Smooth muscle cell (in vitro differentiated cells): ENCODE measurements at regions not wholly inside any gene's neighbourhood (a gene's known extent, or its start where the extent isn't known, plus 50 kb on each side); places are given as distances from the start of the nearest gene placed in this dataset.

Source experiments
- DNase-seq: peaks from one replicate; lab custom pipeline; 2025; ENCODE audit not compliant: unreplicated experiment; lab: John Stamatoyannopoulos, UW
- H2AFZ ChIP-seq: fragments of 200-600 bp; sonication (generic); 2 replicates; pipeline ENCODE4 v1.6.0; 2016; ENCODE audit warnings: antibody characterized with exemption, low read depth, mild to moderate bottlenecking
- H3F3A ChIP-seq: fragments of 200-600 bp; sonication (generic); 2 replicates; pipeline ENCODE4 v1.6.0; 2017; ENCODE audit warnings: antibody characterized with exemption, low read depth
- H3K27ac ChIP-seq: fragments of 200-600 bp; sonication (generic); 2 replicates; pipeline ENCODE4 v1.5.1; 2016; ENCODE audit warnings: low read depth, mild to moderate bottlenecking
- H3K27me3 ChIP-seq: fragments of 200-600 bp; sonication (generic); 2 replicates; pipeline ENCODE4 v1.6.1; 2016; ENCODE audit warnings: low read depth, mild to moderate bottlenecking
- H3K36me3 ChIP-seq: fragments of 200-600 bp; sonication (generic); 2 replicates; pipeline ENCODE4 v1.5.1; 2016; ENCODE audit warnings: low read depth
- H3K4me1 ChIP-seq: fragments of 200-600 bp; sonication (generic); 2 replicates; pipeline ENCODE4 v1.5.1; 2016; ENCODE audit warnings: low read depth
- H3K4me2 ChIP-seq: fragments of 200-600 bp; sonication (generic); 2 replicates; pipeline ENCODE4 v1.6.0; 2016; ENCODE audit warnings: mild to moderate bottlenecking
- H3K4me3 ChIP-seq: fragments of 200-600 bp; sonication (generic); 2 replicates; pipeline ENCODE4 v1.5.1; 2016; ENCODE audit warnings: mild to moderate bottlenecking
- H3K79me2 ChIP-seq: fragments of 200-600 bp; sonication (generic); 2 replicates; pipeline ENCODE4 v1.6.0; 2016; ENCODE audit warnings: low read depth, mild to moderate bottlenecking
- H3K9ac ChIP-seq: fragments of 200-600 bp; sonication (generic); 2 replicates; pipeline ENCODE4 v1.6.0; 2016; ENCODE audit warnings: low read depth
- H3K9me3 ChIP-seq: fragments of 200-600 bp; sonication (generic); replicated peaks from 2 replicates; pipeline ENCODE4 v1.5.1; 2016; ENCODE audit warnings: low read depth
- H4K20me1 ChIP-seq: fragments of 200-600 bp; sonication (generic); 2 replicates; pipeline ENCODE4 v1.6.0; 2016; ENCODE audit warnings: low read depth
- WGBS: methylation state at CpG from one replicate; pipeline ENCODE4 v1.1.7; 2016; ENCODE audit warnings: low lambda C conversion rate; 5-methylcytosine and 5-hydroxymethylcytosine counted together
- TF ChIP-seq, protein P1 (sequence below): fragments of 200-600 bp; sonication (generic); IDR thresholded peaks from 2 replicates; pipeline ENCODE4 v1.5.1; 2017; ENCODE audit warnings: borderline replicate concordance, mild to moderate bottlenecking, antibody characterized with exemption; ENCODE audit not compliant: insufficient read depth, poor library complexity, severe bottlenecking

DNA sequence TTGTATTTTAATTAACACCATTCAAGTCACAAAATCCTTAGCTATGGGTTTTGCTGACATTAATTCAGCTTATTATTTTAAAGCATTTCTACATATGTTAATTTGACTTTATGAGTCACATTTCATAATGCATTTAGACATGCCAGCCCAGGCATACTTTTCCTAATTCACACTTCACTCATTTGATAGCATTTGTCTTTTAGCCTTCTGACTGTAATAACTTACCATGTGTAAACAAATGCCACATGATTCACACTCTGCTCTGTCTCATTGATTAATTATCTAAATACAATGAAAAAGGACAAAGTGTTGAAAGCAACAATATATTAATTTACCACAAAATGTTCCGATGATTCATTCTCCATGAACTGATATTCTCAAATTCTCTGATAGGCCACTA, 927.8 kb upstream of the EPHA6 start:
- Histone ChIP-seq H3K4me2 (no peak overlapping the region), H3K4me1 (no peaks in the 10 kb centered on the region), H4K20me1 (no peaks in the 10 kb centered on the region), H3F3A (no peaks in the 10 kb centered on the region), H3K36me3 (no peaks in the 10 kb centered on the region), H3K9me3 (no peaks in the 10 kb centered on the region), H3K79me2 (no peaks in the 10 kb centered on the region), H3K9ac (no peak overlapping the region), H2AFZ (no peak overlapping the region), H3K4me3 (no peak overlapping the region), H3K27me3 (no peaks in the 10 kb centered on the region), H3K27ac (no peak overlapping the region)
- WGBS = 94% methylated on average over 1 of the region's 1 CpG
- TF ChIP-seq, protein P1, sequence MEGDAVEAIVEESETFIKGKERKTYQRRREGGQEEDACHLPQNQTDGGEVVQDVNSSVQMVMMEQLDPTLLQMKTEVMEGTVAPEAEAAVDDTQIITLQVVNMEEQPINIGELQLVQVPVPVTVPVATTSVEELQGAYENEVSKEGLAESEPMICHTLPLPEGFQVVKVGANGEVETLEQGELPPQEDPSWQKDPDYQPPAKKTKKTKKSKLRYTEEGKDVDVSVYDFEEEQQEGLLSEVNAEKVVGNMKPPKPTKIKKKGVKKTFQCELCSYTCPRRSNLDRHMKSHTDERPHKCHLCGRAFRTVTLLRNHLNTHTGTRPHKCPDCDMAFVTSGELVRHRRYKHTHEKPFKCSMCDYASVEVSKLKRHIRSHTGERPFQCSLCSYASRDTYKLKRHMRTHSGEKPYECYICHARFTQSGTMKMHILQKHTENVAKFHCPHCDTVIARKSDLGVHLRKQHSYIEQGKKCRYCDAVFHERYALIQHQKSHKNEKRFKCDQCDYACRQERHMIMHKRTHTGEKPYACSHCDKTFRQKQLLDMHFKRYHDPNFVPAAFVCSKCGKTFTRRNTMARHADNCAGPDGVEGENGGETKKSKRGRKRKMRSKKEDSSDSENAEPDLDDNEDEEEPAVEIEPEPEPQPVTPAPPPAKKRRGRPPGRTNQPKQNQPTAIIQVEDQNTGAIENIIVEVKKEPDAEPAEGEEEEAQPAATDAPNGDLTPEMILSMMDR = no peak
- DNase-seq = no peak

DNA sequence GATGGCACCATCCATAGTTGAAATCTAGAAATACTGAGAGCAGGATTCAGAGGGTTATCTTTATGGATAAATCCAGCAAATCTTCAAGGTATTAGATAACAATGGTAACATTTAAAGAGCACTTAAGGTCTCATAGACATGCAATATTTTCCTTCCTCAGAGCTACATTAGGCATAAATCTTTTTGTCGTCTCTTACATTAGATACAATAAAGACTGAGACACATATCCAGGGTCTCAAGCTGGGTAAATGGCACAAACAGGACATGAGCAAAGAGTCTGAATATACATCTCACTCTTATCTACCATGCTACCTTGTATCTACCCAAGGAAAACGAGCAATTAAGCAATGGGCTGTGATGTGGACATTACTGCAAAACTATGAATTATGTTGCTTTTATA, 927.3 kb upstream of the EPHA6 start:
- Histone ChIP-seq H2AFZ (no peak overlapping the region), H3K9me3 (no peaks in the 10 kb centered on the region), H3K79me2 (no peaks in the 10 kb centered on the region), H3K27ac (no peak overlapping the region), H3F3A (no peaks in the 10 kb centered on the region), H3K36me3 (no peaks in the 10 kb centered on the region), H3K4me1 (no peaks in the 10 kb centered on the region), H3K4me2 (no peak overlapping the region), H4K20me1 (no peaks in the 10 kb centered on the region), H3K27me3 (no peaks in the 10 kb centered on the region), H3K4me3 (no peak overlapping the region), H3K9ac (no peak overlapping the region)
- WGBS = 89% methylated on average over 2 of the region's 2 CpGs
- DNase-seq = no peak
- TF ChIP-seq, protein P1 = no peak

DNA sequence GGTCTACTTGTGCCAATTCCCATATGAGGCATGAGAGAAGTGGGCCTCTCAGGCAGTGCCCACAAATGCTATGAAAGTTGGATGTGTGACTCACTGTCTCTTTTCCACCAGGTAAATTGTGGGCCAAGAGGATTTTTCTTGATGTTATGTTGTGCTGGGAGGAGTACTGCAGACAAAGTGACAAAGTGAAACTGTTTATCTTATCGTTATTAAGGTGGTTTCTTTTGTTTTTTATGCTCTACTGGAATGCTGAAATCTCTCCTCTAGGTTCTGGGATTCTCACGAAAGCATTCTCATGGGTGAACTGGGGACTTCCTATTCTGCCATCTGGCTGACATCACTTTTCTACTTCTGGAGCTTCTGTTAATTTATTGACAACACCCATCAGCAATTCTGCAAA, 919.6 kb upstream of the EPHA6 start:
- no peak overlapping the region for H3K9ac ChIP-seq
- 85% methylated on average over 2 of the region's 2 CpGs for WGBS
- H4K20me1 ChIP-seq = no peaks in the 10 kb centered on the region
- H2AFZ ChIP-seq = no peak overlapping the region
- H3F3A ChIP-seq = no peaks in the 10 kb centered on the region
- H3K79me2 ChIP-seq = no peaks in the 10 kb centered on the region
- TF ChIP-seq, protein P1 = no peak
- DNase-seq = no peak
- H3K4me2 ChIP-seq = no peak overlapping the region
- H3K4me3 ChIP-seq = no peak overlapping the region
- H3K27me3 ChIP-seq = no peaks in the 10 kb centered on the region
- H3K36me3 ChIP-seq = no peaks in the 10 kb centered on the region
- no peaks in the 10 kb centered on the region for H3K4me1 ChIP-seq
- H3K9me3 ChIP-seq = peaks cover 3% of the 10 kb centered on the region
- no peak overlapping the region for H3K27ac ChIP-seq

DNA sequence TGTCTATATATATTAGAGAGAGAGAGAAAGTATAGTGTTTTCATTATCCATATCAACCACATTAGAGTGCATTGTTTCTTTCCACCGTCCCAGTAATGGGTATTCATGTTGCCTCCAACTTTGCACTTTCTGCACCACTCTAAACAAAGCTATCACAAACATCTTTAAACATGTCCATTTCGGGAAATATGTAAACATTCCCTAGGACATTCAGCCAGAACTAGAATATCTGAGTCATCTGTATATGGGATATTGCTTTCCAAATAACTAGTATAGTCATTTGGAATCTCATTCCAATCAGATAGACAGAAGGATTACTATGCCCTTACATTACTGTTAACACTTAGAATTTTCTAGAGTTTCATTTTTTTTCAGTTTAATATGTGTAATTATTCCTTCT, 914.9 kb upstream of the EPHA6 start:
- Histone ChIP-seq H3K9ac (no peak overlapping the region), H3K27ac (peak overlapping the region; percentile 29), H3K27me3 (no peaks in the 10 kb centered on the region), H3K79me2 (no peaks in the 10 kb centered on the region), H3K36me3 (no peaks in the 10 kb centered on the region), H3K4me2 (no peak overlapping the region), H3K4me1 (no peaks in the 10 kb centered on the region), H3K9me3 (no peaks in the 10 kb centered on the region), H3F3A (no peaks in the 10 kb centered on the region), H3K4me3 (no peak overlapping the region), H4K20me1 (no peaks in the 10 kb centered on the region), H2AFZ (no peak overlapping the region)
- no peak for DNase-seq
- TF ChIP-seq, protein P1 = no peak
- 61% methylated on average over 2 of the region's 2 CpGs for WGBS
